NCI-H524 (cell line): ENCODE measurements at regions not wholly inside any gene's neighbourhood (a gene's known extent, or its start where the extent isn't known, plus 50 kb on each side); places are given as distances from the start of the nearest gene placed in this dataset.
"Not testable (repeated sequence)": the region's sequence is repeated elsewhere in the genome, so short reads cannot be mapped to it uniquely, and the experiment has no call there.

Experiments
- DNase-seq, 2 experiments: peaks; one replicate each; lab custom pipeline; 2025; lab: John Stamatoyannopoulos, UW

DNA sequence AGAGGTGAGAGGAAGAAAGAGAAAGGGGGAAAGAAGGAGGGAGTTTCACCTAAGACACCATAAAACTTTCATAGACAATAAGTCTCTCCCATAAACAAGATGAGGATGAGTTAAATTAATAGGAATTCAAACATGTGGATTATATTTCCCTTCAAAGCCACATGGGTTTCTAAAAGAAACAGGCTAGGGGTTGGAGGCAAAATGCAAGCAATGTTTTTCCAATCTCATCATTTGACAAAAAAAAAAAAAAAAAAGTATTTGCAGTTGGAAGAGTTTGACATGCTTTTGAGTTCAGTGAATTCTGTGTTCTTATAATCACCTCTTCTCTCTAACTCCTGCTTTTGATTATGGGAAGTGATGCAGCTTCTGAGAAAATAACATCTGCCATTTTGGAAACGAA is 186.1 kb upstream of the ADRA1D start:
- no peak for DNase-seq

DNA sequence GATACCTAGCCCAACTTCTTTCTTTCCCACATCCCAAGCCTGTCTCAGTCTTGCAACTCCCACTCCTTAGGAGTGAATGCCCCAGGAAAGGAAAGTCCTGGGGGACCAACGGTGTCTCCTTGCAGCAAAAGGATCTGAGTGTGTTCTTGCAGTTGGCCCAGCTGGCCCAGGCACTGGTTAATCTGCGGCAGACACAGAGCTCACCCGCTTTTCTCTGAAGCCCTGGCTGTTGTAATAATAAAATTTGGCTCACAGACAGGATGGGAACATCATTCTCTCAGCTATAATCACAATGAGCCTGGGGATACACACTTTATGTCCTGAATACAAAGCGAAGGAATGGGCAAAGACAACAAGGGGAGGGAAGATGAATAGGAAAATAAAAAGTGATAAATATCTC is 185.6 kb upstream of the ADRA1D start:
- no peak for DNase-seq

DNA sequence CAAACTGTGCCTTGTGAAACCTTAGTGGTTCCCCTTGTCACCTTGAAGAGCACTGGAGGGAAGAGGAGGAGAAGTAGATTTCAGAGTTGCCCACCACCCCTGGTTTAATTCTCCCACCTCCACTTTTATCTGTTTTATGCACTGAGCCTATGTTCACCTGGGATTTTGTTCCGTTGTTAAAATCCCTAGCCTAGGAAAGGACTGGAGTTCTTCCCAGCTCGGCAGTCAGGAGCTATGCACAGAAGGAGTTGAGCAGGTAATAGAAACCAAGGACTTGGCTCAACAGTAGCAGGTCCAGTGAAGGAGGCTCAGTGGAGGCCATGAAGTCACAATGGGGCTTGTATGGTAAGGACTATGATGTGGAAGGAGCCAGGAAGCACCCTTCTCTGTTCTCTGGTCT is 182.4 kb upstream of the ADRA1D start:
- DNase-seq = no peak

DNA sequence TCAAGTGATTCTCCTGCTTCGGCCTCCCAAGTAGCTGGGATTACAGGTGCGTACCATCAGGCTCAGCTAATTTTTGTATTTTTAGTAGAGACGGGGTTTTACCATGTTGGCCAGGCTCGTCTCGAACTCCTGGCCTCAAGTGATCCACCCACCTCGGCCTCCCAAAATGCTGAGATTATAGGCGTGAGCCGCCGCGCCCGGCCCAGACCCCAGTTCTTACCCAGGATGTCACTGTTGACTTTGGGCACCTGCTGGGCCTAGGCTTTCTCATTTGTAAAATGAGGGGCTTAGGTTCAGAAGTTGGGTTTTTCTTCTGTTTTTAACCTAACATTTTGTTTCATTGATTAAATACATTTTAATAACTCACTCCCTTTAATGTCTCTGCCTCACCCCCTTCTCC is 181.7 kb upstream of the ADRA1D start:
- DNase-seq = not testable (repeated sequence)

DNA sequence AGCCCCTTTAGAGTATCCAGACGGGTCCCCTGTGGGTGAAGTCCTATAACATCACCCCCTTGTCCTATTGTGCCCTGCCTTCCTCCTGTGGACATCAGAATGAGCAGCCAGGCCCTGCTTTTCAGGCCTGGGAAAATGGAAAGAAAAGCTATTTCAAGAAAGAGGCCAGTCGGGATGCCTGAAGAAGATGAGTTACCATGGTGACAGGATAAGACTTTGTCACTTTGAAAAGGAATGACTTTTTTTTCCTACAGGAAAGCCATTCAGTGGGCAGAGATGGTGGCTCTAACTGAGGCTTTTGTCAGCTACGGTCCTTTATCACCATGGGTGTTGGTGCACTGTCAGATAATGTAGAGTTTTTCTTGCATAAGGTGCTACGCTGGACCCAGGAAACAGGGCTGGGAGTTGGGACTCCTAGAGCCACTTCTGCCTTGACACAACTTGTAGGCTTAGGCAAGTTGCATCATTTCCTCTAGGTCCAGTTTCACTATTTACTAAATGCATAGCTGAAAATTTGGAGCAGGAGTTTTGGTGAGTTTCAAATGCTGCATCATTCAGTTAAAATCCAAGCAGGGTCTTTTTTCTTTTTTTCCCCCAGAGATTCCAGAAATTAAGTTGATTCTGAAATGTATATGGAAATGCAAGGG is 179.0 kb upstream of the ADRA1D start:
- no peak for DNase-seq

DNA sequence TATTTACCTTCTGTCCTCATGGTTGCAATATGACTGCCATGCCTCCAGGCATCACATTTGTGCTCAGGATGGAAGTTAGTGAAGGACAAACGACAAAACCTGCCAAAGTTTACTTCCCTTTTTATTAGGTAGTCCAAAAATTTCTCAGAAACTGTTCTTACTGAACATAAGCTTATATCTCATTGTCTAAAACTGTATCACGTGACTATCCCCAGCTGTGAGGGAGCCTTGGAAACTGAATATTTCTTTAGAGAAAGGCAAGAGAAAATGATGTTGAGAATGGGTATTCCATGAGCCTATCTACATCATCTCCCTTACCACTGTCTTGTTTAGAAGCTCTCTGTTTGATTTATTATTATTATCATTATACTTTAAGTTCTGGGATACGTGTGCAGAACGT is 169.1 kb upstream of the ADRA1D start:
- DNase-seq = no peak

DNA sequence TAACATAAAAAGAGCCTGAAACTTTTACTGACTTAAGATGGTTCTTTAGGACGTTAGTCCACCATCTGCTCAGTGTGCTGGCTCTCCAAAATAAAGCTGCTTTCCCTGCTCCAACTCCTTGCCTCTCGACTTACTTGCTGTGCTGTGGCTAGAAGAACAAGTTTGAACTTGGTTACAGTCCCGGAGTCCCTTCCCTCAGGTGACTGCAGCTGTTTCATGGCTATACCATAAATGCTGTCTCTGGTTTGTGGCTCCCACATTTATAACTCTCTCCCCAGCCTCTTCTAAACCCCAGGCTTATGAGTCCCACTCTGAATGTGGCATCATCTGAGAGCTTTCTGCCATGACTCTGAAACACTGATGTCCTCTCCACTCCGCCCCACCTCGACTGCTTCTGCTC is 166.2 kb upstream of the ADRA1D start:
- DNase-seq = no peak

DNA sequence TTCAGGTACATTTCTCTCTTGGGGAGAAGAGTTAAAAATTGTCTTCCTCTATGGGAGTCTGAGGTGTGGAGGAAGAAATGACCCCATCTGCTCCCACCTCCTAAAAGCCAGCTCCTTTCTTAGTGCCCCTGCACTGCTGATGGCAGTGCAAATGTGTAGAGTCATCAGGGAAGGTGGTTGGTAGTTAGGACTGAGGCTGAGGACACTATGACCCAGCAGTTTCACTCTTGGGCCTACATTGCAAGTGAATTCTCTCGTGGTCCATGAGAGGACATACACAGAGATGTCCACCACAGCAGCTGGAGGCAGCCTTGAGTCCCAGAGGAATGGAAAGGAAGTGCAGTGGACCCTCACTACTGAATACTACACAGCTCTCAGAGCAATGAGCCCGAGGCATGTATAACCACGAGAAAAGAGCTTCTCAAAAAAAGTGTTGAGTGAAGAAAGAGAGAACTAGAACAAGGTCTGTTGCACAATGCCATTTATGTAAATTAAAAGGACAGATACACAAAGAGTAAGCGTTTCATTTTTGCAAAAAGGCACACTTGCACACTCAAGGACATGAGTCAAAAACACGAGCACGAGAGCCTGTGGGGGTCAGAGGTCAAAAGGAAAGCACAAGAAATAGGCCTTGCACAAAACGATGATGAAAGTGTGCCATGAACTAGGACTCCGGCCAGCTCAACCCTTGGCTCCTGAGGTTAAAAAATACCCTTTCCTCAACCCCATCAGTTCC is 164.4 kb upstream of the ADRA1D start:
- no peak for DNase-seq

DNA sequence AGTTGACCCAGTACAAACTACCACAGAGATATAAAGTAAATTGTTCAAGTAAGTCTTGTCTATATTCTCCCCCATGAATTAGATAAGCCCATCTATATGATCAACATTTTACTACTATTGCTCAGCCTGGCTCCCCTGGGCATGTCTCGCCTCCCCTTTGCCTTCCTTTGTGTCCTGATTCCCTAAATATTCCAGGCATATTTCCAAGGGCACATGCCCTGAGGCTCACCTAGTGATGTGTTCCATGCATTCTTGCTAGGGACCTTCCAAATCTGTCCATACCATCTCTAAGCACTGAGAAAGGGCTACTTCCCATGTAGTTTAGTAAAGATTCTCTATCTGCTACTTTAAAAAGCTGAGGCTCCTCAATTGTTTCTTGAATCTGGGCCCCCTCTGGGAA is 163.1 kb upstream of the ADRA1D start:
- no peak for DNase-seq

DNA sequence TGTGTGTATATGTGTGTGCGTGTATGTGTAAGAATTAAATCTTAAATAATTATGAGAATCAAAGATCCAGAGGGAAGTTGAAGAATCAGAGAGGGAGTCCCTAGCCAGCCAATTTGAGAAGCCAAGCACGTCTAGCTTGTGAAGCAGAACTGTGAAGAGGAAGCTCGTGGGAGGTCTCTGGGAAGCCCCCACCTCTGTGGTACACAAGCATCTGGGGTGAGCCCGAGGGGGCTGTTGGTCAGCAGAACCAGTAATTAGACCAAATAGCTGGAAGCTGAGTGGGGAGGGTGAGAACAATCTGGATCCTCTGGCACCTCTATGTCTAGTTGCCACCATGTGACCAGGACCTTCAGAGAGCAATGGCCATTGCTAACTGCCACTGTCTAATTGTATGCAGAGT is 162.7 kb upstream of the ADRA1D start:
- DNase-seq = no peak

DNA sequence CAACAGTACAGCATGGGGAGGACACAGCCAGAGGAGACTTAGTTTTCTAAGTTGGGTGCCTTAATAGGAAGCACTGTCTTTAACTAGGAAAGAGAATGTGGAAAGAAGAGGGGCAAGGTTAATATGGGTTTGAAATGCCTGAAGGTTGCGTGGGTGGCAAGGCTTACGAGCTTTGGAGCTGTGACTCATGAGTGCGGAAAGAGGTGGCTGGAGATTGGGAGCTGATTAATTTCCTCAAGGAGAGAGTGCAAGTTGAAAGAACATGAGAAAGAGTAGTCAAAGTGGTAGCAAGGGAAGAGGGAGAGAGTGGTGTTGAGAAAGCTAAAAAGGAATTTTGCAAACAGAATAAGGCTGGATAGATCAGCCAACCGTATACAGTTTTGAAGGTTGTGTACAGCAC is 157.5 kb upstream of the ADRA1D start:
- no peak for DNase-seq

DNA sequence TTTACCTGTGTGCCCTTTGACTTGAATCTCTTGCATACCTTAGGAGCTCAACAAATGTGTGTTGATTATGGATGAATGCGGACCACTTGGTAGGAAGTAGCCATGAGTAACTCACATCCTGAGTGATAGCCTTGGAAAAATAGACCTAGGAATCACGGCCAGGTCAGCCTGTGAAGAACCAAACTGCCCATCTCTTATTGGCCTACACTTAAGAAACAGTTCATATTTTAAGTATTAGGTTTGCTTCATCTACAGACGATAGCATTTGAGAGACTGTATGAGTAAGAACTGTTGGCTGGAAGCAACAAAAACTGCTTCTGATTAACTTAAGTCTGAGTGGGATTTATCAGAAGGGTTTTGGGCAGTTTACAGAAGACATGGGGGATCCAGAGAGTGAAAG is 152.5 kb upstream of the ADRA1D start:
- DNase-seq = no peak

DNA sequence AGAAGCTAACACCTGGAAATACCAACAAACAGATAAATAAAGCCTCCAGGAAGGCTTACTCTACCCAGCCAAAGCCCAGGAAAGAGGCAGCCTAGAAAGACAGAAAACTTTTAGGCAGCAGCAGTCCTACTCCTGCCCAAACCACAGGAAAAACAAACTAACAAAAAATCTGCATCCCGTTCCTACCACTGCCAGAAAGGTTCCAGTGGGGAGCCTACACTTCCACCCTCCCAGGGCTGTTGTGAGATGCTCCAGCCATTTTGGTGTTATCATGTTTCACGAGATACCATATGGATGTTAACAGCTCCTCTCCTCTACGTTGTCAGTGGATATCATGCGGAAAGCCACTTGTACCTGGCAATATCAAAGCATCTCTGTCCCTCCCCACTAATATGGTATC is 135.9 kb upstream of the ADRA1D start:
- no peak for DNase-seq

DNA sequence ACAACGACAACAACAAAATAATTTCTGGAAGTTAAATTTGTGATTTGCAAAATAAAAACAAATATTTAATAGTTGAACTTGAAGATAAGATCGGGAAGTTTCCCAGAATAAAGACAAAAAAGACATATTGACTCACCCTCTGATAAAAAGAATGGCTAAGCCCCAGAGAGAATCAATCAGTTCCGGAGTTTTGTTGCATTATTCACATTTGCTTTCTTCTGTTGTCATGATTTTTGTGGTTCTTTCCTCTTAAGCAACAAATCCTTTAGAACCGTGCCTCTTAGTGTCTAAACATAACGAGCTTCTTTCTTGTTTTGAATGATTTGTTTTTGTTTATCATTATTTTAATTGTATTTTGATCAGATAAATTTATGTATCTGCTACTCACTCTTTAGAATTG is 134.9 kb upstream of the ADRA1D start:
- DNase-seq = no peak

DNA sequence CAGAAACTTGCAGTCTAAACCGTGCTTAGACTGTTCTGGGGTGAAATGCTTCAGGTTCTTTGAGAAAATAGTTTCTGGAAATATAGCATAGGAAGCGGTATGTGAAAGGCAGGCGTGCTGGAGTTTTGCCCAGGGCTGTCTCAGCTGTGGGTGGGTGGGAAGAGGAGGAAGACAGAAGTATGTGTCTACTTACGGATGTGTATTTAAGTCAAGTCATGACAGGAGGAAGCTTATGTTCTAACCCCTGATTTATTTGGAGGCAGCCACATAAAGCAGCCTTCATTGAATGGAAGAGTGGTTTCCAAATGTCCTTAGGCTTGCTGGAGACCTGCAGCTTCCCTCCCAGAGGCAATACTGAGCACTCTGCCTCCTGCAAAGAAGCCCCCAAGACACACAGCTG is 126.8 kb upstream of the ADRA1D start:
- no peak for DNase-seq

DNA sequence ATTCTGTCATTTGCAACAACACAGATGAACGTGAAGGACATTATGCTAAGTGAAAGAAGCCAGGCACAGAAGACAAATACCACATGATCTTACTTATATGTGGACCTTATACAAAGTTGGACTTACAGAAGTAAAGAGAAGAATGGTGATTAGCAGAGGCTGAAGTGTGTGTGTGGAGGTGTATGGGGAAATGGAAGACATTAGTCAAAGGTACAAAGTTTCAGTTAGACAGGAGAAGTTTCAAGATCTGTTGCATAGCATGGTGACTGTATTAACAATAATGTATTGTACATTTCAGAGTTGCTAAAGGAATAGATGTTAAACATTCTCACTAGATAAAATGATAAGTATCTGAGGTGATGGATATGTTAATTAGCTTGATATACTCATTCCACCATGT is 124.4 kb upstream of the ADRA1D start:
- no peak for DNase-seq

DNA sequence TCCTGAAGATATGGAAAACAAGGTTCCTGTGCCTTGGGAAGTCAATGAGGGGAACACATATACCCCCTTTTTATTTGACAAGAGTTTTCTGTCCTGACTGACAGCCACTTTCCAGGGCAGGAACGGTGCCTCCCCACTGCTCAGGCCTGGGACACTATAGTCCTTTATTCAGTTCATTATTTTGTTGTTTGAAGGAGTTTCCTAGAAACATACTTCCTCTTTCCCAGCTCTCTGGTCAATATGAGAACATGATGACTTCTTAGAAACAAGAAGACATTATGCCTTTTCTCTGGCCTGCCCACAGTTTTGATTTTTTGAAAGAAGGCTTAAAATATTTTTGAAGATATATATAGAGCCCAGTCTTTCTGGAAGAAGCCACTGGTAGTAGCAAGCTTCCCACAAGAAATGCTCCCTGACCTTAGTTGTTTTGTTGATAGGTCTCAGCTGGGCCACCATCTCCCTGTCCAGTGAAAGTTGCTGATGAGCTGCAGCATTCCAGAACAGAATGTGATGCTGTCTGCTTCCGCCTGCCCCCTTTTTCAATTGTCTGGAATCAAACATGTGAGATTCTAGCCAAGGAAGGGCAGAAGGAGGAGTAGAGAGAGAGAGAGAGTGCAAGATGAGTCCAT is 122.7 kb upstream of the ADRA1D start:
- no peak for DNase-seq

DNA sequence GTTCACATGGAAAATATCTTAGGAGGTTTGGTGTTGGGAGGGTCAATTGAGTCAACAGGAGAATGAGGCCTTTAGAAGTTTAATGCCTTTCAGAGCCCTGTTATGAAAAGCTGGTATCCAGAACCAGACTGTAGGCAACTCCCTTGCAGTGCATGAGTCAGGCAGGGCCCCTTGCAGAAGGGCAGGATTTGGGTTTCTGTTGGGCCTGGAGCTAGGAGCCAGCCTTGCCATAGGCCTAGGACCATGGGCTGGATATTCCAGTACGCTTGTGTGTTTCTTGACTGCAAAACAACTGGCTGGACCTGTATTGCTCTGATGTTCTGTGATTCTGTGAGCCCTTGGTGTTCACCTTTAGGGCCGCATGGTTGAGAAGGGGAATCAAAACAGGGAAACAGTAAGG is 121.8 kb upstream of the ADRA1D start:
- DNase-seq = no peak

DNA sequence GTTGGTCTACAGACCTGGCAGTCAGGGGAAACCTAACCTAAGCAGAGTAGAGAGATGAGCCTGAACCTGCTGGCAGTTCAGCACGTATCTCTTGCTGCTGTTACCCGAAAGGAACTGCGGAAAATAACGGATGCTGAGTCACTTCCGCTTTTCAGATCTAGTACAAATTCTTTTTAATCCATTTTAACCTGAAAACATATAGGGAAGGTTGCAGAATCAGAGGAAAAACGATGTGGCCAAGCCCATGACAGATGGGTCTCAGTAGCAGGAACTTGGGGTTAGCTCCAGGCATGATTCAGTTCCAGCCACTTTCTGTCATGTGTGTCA is 120.7 kb upstream of the ADRA1D start:
- no peak for DNase-seq

DNA sequence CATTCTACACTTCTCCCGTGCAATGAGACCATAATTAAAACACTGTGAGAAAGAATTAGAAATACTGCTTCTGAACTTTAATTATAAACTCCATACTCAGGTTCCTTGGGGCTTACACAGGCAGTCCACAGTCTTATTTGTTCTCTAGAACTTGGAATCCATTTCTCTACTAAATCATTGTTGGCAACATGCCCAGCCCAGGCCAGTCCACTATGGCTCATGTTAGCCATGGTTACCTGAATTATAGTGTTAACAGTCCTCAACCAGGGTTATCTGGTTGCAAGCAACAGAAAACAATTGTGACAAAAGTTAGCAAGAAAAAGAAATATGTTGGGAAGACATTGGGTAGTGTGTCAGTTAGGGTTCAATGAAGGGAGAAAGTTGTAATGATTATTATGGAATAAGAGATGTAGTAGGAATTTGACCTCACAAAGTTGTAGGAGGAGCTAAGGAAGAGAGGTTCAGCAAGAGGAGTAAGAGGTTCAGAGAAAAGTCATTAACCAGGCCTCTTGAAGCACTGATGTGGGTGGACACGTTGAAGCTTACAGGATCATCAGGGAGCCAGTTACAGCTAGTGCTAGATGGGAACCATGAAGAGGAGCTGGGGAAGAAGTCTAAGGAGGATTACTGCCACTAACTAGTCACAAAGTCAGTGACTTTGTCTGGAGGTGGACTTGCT is 120.2 kb upstream of the ADRA1D start:
- DNase-seq = no peak

DNA sequence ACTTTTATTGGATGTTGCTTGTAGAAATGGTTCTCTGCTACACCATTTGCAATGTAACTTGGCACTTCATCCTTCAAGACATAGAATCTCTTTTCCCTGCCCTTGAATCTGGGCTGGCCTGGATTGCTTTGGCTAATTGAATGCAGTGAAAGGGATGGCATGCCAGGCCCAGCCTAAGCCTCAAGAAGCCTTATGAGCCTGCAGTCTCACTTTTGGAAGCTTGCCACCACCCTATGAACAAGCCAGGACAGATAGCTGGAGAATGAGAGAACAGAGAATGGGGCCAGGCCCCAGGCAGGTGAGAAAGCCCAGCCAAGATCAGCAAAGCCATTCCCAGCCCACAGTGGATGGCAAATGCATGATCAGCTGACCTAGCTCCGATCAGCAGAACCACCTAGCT is 117.0 kb upstream of the ADRA1D start:
- no peak for DNase-seq

DNA sequence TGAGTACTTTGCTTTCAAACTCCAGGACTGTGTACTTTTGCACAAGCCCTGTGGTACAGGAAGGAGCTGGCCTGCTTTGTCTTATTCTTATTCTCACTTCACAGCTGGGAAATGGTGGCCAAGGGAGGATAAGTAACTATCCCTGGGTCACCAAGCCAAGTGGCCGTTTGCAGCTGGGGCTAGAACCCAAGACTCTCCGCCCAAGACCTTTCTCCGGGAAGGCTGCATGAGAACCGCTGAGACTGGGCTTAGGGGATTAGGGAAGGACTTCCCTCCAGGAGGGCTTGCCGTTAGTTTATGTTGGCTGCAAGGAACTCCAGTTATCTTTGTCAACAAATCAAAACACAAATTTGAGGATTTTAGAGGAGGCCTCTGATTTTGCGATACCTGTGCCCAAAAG is 109.5 kb upstream of the ADRA1D start:
- DNase-seq = no peak

DNA sequence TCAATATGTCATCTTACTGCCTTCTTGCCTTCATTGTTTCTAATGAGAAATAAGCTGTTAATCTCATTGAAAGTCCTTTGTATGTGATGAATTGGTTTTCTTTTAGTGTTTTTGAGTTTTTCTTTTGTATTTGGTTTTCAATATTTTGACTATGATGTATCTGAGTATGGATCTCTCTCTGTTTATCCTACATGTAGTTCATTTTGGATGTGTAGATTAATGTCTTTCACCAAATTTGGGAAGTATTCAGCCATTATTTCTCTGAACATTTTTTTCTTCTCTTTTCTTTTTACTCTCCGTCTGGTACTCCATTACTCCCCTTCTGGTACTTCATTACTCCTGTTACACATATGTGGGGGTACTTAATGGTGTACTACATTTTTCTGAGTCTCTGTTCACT is 103.3 kb upstream of the ADRA1D start:
- DNase-seq = no peak
